Epithelial cell of esophagus (primary cell): ENCODE measurements at regions not wholly inside any gene's neighbourhood (a gene's known extent, or its start where the extent isn't known, plus 50 kb on each side); places are given as distances from the start of the nearest gene placed in this dataset.

Experiments
- DNase-seq: peaks from one replicate; pipeline ENCODE4 v3.0.0; 2010; ENCODE audit warnings: low read depth
- H3K4me3 ChIP-seq: 2 replicates; pipeline ENCODE4 v1.5.1; 2011; ENCODE audit warnings: mild to moderate bottlenecking, low read length, control low read depth
- TF ChIP-seq, protein P1 (sequence below): IDR thresholded peaks from 2 replicates; pipeline ENCODE4 v1.5.1; 2011; ENCODE audit warnings: low read depth, mild to moderate bottlenecking, low read length, control low read depth, inconsistent platforms; ENCODE audit not compliant: insufficient read depth; ENCODE audit errors: missing control alignments

GRCh38 chr13:44030615-44031014 is 150.9 kb downstream of the LACC1 start:
- TF ChIP-seq, protein P1, sequence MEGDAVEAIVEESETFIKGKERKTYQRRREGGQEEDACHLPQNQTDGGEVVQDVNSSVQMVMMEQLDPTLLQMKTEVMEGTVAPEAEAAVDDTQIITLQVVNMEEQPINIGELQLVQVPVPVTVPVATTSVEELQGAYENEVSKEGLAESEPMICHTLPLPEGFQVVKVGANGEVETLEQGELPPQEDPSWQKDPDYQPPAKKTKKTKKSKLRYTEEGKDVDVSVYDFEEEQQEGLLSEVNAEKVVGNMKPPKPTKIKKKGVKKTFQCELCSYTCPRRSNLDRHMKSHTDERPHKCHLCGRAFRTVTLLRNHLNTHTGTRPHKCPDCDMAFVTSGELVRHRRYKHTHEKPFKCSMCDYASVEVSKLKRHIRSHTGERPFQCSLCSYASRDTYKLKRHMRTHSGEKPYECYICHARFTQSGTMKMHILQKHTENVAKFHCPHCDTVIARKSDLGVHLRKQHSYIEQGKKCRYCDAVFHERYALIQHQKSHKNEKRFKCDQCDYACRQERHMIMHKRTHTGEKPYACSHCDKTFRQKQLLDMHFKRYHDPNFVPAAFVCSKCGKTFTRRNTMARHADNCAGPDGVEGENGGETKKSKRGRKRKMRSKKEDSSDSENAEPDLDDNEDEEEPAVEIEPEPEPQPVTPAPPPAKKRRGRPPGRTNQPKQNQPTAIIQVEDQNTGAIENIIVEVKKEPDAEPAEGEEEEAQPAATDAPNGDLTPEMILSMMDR, result no peak
- no peak for DNase-seq
- no peak overlapping the region for H3K4me3 ChIP-seq

GRCh38 chr13:44031555-44031954 is 151.9 kb downstream of the LACC1 start:
- H3K4me3 ChIP-seq, result no peak overlapping the region
- TF ChIP-seq, protein P1, result no peak
- no peak for DNase-seq

- TF ChIP-seq, protein P1, result no peak
- no peak for DNase-seq
- no peak overlapping the region for H3K4me3 ChIP-seq
These were observed 153.1 kb downstream of the LACC1 start for GRCh38 chr13:44032802-44033201.

GRCh38 chr13:44035400-44035799 is 155.7 kb downstream of the LACC1 start:
- no peak for DNase-seq
- no peak overlapping the region for H3K4me3 ChIP-seq
- TF ChIP-seq, protein P1, result no peak

DNA sequence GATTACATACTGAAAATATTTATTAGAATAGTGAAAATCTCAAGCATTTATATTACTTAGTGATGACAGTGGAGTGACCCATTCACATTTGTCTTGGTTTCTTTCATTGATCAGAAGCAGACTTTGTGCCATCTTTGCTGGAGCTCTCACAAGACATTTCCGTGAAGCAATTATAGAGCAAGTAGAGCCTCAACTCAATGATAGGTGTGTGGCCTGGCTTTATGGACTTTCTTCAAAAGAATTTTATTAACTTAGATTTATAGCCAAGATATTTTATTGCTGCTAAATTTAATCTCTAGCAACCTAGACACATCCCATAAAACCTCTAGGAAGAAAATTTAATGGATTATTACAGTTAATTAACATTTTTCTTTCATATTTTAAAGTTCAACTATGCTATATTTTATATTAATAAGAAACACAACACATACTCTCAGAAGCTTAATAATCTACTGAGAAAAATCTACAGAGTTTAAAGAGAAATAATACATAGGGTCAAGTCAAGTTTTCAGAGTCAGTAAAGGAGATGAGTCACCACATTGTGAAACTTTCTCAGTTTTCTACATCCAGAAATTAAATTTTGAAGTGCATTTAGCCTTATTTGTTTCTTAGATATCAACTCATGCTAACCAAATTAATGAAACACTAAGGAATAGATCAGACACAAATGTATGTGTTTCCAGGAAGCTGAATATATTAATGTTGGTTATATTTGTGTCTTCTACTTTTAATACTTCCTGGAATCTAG is 160.5 kb downstream of the LACC1 start:
- no peak overlapping the region for H3K4me3 ChIP-seq
- peak; percentile 32 for DNase-seq
- TF ChIP-seq, protein P1, result no peak

- H3K4me3 ChIP-seq, result no peak overlapping the region
- TF ChIP-seq, protein P1, result no peak
- no peak for DNase-seq
These were observed 161.1 kb downstream of the LACC1 start for GRCh38 chr13:44040818-44041100.

- H3K4me3 ChIP-seq, result no peak overlapping the region
- TF ChIP-seq, protein P1, result no peak
- DNase-seq, result peak; percentile 22
These were observed 165.0 kb downstream of the LACC1 start for GRCh38 chr13:44044547-44045179.
